Naive B cell (primary cell): ENCODE measurements at regions not wholly inside any gene's neighbourhood (a gene's known extent, or its start where the extent isn't known, plus 50 kb on each side); places are given as distances from the start of the nearest gene placed in this dataset.

ENCODE experiments used
- ATAC-seq, 2 donors: fragments of 150-1000 bp; cut with Tn5 transposase; 2 replicates each; pipeline ENCODE4 v1.10.0; 2021; ENCODE audit warnings: low read depth in 2 of 2, mild to moderate bottlenecking in 2 of 2, moderate library complexity in 2 of 2
- DNase-seq: peaks from one replicate; pipeline ENCODE4 v3.0.0; 2022
- H3K27ac Mint-ChIP-seq, 6 donors: one replicate each; pipeline ENCODE4 v1.8.0; 2020 to 2022; ENCODE audit warnings: mild to moderate bottlenecking in 6 of 6, mixed read lengths in 6 of 6, moderate library complexity in 5 of 6, inconsistent platforms in 2 of 6
- H3K27me3 Mint-ChIP-seq, 3 donors: one replicate each; pipeline ENCODE4 v1.8.0; 2021 to 2022; ENCODE audit warnings: mixed read lengths in 3 of 3, mild to moderate bottlenecking in 1 of 3
- H3K36me3 Mint-ChIP-seq, 2 donors: one replicate each; pipeline ENCODE4 v1.8.0; 2020 to 2022; ENCODE audit warnings: mixed read lengths in 2 of 2, inconsistent platforms in 1 of 2, mild to moderate bottlenecking in 1 of 2
- H3K4me1 Mint-ChIP-seq, 3 donors: one replicate each; pipeline ENCODE4 v1.8.0; 2020 to 2022; ENCODE audit warnings: mixed read lengths in 3 of 3, inconsistent platforms in 1 of 3, mild to moderate bottlenecking in 1 of 3, moderate library complexity in 1 of 3
- H3K4me3 Mint-ChIP-seq, 8 donors: one replicate each; pipeline ENCODE4 v1.8.0; 2020 to 2022; ENCODE audit warnings: mild to moderate bottlenecking in 8 of 8, mixed read lengths in 8 of 8, moderate library complexity in 8 of 8, inconsistent platforms in 2 of 8
- H3K9me3 Mint-ChIP-seq, 7 donors: one replicate each; pipeline ENCODE4 v1.8.0; 2020 to 2022; ENCODE audit warnings: mixed read lengths in 7 of 7, mild to moderate bottlenecking in 5 of 7, inconsistent platforms in 2 of 7, moderate library complexity in 1 of 7

DNA sequence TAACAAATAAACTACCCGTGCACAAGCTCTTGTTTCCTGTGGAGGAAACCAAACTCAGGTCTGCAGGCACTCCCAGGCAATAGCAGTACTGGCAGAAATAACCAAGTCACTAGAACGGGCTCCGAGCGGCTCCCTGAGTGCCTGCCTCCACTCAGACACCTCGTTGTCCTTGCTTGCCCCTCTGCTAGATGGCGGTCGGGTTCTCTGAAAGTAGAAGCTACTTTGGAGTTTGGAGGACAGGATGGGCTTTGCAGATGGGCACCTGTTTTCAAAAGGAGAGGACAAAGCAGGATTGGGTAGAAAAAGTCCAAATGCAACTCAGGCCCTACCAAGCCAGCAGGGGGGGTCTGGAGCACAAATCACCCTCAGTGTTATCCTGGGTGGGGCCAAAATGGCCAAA is 136.4 kb downstream of the LRRC30 start:
- H3K27me3 Mint-ChIP-seq, result peaks cover 0 to 16% (median 4%) of the 10 kb centered on the region in 3 donors
- no peaks in the 10 kb centered on the region for H3K4me1 Mint-ChIP-seq
- no peak overlapping the region for H3K27ac Mint-ChIP-seq
- peaks cover 0 to 6% (median 2%) of the 10 kb centered on the region in 7 donors for H3K9me3 Mint-ChIP-seq
- H3K4me3 Mint-ChIP-seq, result no peak overlapping the region
- H3K36me3 Mint-ChIP-seq, result no peaks in the 10 kb centered on the region
- no peak for DNase-seq
- no peak for ATAC-seq

DNA sequence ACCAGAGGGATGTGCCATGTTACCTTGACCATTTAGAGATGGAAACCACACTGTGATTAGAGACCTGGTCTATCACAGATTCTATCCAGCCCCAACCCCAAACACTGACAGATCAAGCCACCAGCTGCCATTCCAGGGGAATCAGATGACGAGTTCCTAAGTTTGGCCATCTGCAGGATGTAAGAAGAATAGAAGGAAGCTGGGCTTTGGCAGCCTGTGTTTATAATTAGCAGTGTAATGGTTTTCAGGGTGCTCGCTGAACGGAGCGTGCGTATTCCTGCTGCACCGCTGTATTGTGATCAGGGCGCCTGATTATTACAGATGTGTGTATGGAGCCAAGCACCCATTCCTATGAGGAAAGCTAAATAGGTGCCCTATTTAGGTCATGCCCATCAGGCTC is 138.1 kb downstream of the LRRC30 start:
- H3K9me3 Mint-ChIP-seq, result peaks cover 0 to 6% (median 2%) of the 10 kb centered on the region in 7 donors

DNA sequence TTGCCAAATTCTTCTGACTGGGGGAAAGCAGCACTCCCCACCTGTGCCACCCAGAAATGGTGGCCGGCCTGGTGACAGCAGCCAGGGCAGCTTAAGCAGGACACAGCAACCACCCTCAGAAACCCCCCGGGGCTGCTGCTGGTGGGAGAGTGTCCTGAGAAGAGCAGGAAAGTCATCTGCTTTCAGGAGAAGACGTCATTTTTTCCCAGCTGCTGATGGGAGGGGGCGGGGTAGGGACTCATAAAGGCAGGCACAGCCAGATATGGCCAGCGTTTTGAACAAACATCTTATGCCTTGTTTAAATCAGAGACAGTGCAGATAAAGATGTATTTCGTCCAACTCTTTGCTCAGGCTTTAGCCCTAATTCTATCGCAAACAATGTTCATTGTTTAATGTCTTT is 139.5 kb downstream of the LRRC30 start:
- Mint-ChIP-seq H3K4me3 (no peak overlapping the region), H3K27me3 (peaks cover 0 to 16% (median 4%) of the 10 kb centered on the region in 3 donors), H3K27ac (no peak overlapping the region), H3K36me3 (no peaks in the 10 kb centered on the region), H3K4me1 (no peaks in the 10 kb centered on the region), H3K9me3 (peaks cover 0 to 11% (median 3%) of the 10 kb centered on the region in 7 donors)
- DNase-seq (no peak), ATAC-seq (no peak)

More for the DNA sequence above, 138.1 kb downstream of the LRRC30 start:
- H3K36me3 Mint-ChIP-seq, result no peaks in the 10 kb centered on the region
- peaks cover 0 to 16% (median 4%) of the 10 kb centered on the region in 3 donors for H3K27me3 Mint-ChIP-seq
- H3K27ac Mint-ChIP-seq, result no peak overlapping the region
- no peaks in the 10 kb centered on the region for H3K4me1 Mint-ChIP-seq
- ATAC-seq, result no peak
- H3K4me3 Mint-ChIP-seq, result no peak overlapping the region
- no peak for DNase-seq

DNA sequence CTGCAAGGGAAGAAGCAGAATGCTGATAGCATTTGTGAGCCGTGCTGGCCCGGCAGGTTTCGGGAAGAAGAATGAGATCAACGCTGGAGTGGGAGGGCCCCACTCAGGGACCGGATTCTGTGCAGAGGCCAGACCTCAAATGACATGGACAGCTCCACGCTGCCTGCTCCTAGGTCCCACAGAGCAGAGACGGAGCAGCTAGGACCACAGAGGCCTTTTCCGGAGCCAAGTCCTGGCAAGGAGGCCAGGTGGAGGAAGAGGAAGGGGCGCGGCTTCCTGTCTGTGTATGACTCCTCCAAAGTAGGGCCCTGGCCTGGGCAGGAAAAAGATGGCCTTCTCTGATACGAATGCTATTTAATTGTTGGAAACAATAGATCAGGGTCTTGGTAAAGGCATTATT is 139.9 kb downstream of the LRRC30 start:
- H3K4me3 Mint-ChIP-seq, result no peak overlapping the region
- H3K27ac Mint-ChIP-seq, result no peak overlapping the region
- H3K9me3 Mint-ChIP-seq, result peaks cover 0 to 12% (median 3%) of the 10 kb centered on the region in 7 donors
- H3K36me3 Mint-ChIP-seq, result no peaks in the 10 kb centered on the region
- peaks cover 0 to 16% (median 4%) of the 10 kb centered on the region in 3 donors for H3K27me3 Mint-ChIP-seq
- no peak for DNase-seq
- H3K4me1 Mint-ChIP-seq, result no peaks in the 10 kb centered on the region
- no peak for ATAC-seq

DNA sequence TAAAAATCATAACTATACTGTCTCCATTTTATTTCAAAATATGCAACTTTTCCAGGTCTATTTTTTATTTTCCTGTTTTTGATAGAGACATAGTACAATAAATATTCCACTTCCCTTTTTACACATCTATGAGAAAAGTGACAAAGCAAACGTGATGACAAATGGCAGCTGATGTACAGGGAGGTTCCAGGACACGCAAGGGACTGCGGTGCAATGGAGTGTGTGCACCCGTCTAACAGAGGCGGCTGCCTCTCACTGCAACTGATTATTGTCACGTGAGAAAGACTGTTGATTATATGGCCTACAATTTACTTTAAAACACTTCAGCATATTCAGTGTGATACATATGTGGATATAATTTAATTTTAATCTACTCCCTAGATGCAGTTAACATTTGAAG is 142.6 kb downstream of the LRRC30 start:
- H3K4me1 Mint-ChIP-seq, result no peaks in the 10 kb centered on the region
- H3K27ac Mint-ChIP-seq, result no peak overlapping the region
- H3K36me3 Mint-ChIP-seq, result peaks cover 0 to 8% of the 10 kb centered on the region in 2 donors
- ATAC-seq (no peak), DNase-seq (no peak)
- no peak overlapping the region for H3K4me3 Mint-ChIP-seq
- H3K27me3 Mint-ChIP-seq, result peaks cover 0 to 16% (median 4%) of the 10 kb centered on the region in 3 donors
- H3K9me3 Mint-ChIP-seq, result peaks cover 5 to 33% (median 12%) of the 10 kb centered on the region in 7 donors

DNA sequence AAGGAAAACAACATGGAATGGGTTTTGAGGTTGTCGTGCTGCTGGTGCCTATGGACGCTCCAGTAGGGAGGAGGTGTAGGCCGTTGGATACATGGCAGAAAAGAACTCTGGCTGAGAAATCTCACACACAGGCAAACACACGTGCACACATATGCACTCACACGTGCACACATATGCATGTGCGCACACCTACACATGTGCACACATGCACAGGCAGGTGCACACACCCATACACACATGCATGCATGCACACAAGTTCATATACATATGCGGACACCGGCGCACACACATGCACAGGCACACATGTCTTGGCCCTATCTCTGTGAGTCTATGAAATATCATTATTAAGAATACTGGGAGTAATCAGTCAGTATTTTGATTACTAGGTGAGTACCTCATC is 150.4 kb downstream of the LRRC30 start:
- ATAC-seq (no peak), DNase-seq (no peak)
- H3K36me3 Mint-ChIP-seq, result peaks cover 0 to 7% of the 10 kb centered on the region in 2 donors
- H3K9me3 Mint-ChIP-seq, result peaks cover 5 to 31% (median 11%) of the 10 kb centered on the region in 7 donors
- H3K4me1 Mint-ChIP-seq, result no peaks in the 10 kb centered on the region
- no peak overlapping the region for H3K27ac Mint-ChIP-seq
- H3K4me3 Mint-ChIP-seq, result no peak overlapping the region
- H3K27me3 Mint-ChIP-seq, result no peaks in the 10 kb centered on the region

DNA sequence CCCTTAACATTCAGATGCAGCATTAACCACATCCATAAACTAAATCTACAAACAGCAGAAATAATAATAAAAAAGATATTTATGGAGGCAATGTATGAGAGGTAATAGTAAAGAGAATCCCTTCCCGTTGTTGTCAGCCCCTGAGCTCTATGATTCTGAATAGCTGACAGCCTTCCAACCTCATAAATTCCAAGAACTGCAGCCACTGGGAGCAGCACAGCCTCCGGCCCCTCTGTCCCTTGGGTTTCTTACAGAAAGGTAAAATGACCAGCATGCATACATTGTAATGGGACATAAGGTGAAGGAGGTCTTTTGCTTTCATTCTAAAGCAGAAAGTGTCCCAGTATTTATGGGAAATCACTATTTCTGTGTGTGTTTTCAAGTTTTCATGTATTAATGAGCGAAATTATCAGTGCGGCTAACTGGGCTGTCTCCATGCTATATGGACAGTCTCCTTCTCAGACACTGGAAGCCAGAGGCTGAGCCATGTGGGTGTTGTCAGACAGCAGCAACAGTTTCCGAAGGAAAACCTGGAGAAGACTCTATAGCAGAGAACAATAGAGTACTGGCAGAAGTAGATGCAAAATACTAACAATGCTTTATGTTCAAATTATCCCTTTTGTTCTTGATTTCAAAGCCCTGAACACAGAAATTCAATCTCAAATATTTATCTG is 151.6 kb downstream of the LRRC30 start:
- Mint-ChIP-seq H3K4me3 (no peak overlapping the region), H3K27me3 (no peaks in the 10 kb centered on the region), H3K36me3 (no peaks in the 10 kb centered on the region), H3K4me1 (no peaks in the 10 kb centered on the region), H3K9me3 (peaks cover 0 to 23% (median 5%) of the 10 kb centered on the region in 7 donors), H3K27ac (no peak overlapping the region)
- DNase-seq, result no peak
- no peak for ATAC-seq

DNA sequence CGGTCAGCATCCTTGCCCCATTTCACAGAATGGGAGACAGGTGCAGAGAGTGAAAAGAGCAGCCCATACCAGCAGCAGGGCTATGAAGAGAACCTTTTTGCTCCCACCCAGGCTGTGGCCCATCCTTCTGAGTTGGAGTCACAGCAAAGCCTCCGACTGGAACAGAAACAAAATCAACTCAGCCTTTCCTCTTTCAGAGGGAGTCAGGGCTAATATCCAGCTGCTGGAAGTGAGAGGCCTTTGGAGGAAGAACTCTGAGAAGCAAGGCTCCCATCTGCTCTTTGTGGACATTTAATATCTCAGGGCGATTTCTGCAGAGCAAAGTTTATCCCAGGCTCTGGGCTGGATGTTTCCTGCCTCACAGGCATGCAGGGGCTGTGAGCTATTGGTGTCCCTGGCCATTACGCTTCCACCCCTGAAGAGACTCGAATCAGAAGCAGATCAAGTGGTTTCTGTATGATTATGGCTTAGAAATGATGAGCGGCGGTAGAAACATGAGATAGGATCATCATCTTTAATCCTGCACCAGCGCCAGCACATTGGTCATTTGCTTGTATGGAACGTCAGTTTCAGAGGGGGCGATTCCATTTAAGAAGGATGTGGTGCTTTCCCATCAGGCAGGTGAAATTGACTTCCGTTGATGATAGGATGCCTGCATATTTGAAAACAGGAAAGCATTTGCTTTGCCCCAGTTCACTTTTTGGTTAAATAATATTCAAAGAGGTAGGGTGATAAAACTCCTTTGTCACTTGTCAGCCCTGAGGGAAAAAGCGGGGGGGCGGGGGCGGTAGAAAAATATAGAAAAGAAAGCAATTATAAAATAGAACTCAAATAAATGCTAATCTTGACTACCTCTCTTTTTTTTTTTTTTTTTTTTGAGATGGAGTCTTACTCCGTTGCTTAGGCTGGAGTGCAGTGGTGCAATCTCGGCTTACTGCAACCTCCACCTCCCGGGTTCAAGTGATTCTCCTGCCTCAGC is 152.4 kb downstream of the LRRC30 start:
- no peak for DNase-seq
- Mint-ChIP-seq H3K4me3 (no peak overlapping the region), H3K9me3 (peaks cover 0 to 23% (median 2%) of the 10 kb centered on the region in 7 donors), H3K27ac (no peak overlapping the region), H3K36me3 (no peaks in the 10 kb centered on the region), H3K4me1 (no peaks in the 10 kb centered on the region), H3K27me3 (no peaks in the 10 kb centered on the region)
- ATAC-seq, result no peak

DNA sequence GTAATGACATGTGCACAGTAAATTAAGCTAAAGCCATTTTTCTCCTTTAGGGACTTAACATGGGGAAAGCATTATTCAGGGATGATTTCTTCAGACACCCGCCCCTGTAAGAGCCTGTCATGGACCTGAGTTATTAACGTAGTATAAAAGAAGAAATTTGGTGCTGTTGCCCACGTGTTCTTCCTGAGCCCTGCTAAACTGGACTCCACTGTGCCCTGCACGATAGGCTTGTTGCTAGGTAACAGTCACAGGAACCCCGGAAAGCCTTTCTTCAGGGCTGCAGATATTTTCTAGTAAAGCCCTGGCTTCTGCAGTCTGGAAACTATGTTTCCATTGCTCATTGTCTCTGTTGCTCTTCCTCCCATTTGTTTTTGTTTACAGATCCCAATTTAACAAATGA is 157.9 kb downstream of the LRRC30 start:
- ATAC-seq, result no peak
- Mint-ChIP-seq H3K9me3 (peaks cover 0 to 18% (median 4%) of the 10 kb centered on the region in 7 donors), H3K4me3 (no peak overlapping the region), H3K36me3 (no peaks in the 10 kb centered on the region), H3K27ac (no peak overlapping the region), H3K4me1 (no peaks in the 10 kb centered on the region), H3K27me3 (no peaks in the 10 kb centered on the region)
- no peak for DNase-seq

DNA sequence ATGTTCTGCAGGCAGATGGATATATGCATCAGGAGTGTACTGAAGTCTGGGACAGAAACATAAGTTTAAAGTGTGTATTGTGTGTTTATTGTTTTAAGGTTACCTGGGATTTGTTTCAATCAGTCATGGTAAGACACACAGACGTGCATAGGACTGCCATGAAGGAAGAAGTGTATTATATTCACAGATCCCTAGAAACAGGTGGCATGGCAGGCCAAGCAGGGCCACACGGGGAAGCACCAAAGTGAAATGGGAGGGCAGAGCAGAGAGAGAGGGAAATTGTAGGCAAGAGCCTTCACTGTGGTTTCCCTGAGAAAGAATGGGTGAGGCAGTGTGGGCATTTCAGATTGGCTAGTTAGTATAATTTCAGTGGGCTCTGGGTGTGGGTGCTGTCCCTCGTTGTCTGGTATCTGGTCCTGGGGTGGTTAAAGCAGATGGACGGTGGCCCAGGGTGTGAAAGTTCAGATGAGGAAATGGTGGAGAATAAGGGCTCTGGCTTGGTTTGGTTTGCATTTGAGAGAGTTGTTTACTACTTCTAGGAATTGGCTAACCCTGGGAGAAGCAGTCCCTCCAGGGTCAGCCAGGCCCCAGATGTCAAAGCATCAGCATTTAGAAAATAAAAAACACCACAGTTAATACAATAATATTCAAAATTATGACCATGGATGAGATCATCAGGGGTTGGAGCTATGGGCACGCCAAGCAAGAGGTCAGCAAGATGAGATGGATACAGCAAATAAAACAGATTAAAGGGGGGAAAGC is 160.0 kb downstream of the LRRC30 start:
- H3K36me3 Mint-ChIP-seq, result no peaks in the 10 kb centered on the region
- peaks cover 0 to 13% (median 4%) of the 10 kb centered on the region in 7 donors for H3K9me3 Mint-ChIP-seq
- peak overlapping the region in 1 of 6 donors; percentile 9 for H3K27ac Mint-ChIP-seq
- H3K4me3 Mint-ChIP-seq, result no peak overlapping the region
- no peaks in the 10 kb centered on the region for H3K4me1 Mint-ChIP-seq
- DNase-seq (no peak), ATAC-seq (no peak)
- H3K27me3 Mint-ChIP-seq, result no peaks in the 10 kb centered on the region

DNA sequence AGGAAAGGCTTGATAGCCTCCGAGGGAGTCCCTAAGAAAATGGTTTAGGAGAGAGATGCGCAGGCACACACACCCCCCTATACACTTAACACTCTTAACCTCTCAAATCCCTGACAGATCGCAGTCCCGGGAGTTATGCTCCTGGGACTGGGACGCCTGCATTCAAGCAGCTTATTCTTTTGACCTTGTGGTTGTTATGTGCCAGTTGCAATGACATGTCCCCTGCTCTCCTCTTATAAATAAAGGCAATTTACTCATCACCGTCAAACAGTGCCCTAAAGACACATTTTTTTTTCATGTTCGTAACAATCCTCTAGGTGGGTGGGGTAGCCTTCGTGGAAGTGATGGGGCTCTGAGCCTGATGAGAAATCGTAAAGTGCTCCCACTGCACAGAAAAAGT is 162.2 kb downstream of the LRRC30 start:
- peaks cover 0 to 13% (median 3%) of the 10 kb centered on the region in 7 donors for H3K9me3 Mint-ChIP-seq
- no peaks in the 10 kb centered on the region for H3K36me3 Mint-ChIP-seq
- DNase-seq (no peak), ATAC-seq (no peak)
- H3K4me3 Mint-ChIP-seq, result no peak overlapping the region
- no peaks in the 10 kb centered on the region for H3K27me3 Mint-ChIP-seq
- no peaks in the 10 kb centered on the region for H3K4me1 Mint-ChIP-seq
- H3K27ac Mint-ChIP-seq, result no peak overlapping the region

DNA sequence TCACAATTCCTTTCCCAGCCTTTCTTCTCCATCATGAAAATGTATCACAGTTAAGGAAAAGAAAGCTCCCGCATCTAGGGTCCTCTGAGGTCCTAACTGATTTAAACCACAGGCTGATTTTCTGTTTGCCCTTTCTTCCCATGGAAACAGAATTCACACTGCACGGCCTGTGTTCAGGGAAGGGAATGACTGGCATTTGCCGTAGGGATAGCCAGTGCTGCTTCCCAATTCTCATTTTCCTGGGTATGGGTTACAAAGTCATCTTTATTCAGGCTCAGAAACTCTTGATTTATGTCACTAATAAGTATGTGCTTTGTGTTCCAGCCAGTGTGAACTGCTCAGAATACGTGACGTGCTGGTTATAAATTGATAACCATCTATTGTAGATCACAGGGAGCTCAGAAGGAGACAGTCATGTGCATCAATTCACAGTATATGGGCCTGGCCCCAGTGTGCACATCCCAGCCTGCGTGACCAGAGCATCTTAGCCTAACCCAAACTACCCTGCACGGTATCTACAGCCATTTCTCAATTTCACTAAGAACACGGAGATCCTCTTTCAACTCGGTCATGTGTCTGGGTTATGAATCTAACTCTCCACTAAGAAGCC is 163.3 kb downstream of the LRRC30 start:
- H3K27me3 Mint-ChIP-seq, result no peaks in the 10 kb centered on the region
- no peaks in the 10 kb centered on the region for H3K36me3 Mint-ChIP-seq
- H3K4me3 Mint-ChIP-seq, result no peak overlapping the region
- no peak overlapping the region for H3K27ac Mint-ChIP-seq
- ATAC-seq (no peak), DNase-seq (no peak)
- H3K9me3 Mint-ChIP-seq, result peaks cover 0 to 13% (median 3%) of the 10 kb centered on the region in 7 donors
- no peaks in the 10 kb centered on the region for H3K4me1 Mint-ChIP-seq

DNA sequence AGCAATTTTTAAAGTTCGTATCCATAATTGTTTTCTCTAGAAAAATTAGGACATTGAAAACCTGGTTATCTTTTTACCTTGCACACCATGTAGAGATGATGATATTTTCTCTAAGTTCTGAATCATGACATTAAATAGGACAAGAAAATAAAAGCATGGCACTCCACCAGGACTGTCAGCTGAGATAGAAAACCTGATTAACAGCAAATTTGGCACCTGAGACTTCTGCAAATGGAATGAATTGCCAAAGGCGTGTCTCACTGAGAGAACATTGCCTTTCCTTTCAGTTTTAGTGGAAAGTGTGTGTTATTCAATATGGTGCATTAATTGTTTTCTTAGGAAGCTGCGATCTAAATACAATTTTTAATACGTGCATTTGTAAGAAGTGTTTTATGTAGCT is 164.7 kb downstream of the LRRC30 start:
- no peak overlapping the region for H3K4me3 Mint-ChIP-seq
- no peaks in the 10 kb centered on the region for H3K4me1 Mint-ChIP-seq
- no peak overlapping the region for H3K27ac Mint-ChIP-seq

More for the DNA sequence above, 164.7 kb downstream of the LRRC30 start:
- H3K27me3 Mint-ChIP-seq, result no peaks in the 10 kb centered on the region
- H3K9me3 Mint-ChIP-seq, result peaks cover 0 to 9% (median 3%) of the 10 kb centered on the region in 7 donors
- no peak for ATAC-seq
- DNase-seq, result no peak
- no peaks in the 10 kb centered on the region for H3K36me3 Mint-ChIP-seq
